H9 (cell line): ENCODE measurements at regions not wholly inside any gene's neighbourhood (a gene's known extent, or its start where the extent isn't known, plus 50 kb on each side); places are given as distances from the start of the nearest gene placed in this dataset.

Source experiments
- DNase-seq: peaks from one replicate; pipeline ENCODE4 v3.0.0-alpha.2; 2017
- H2AFZ ChIP-seq: one replicate; pipeline ENCODE4 v1.6.1; 2013; ENCODE audit warnings: mild to moderate bottlenecking, low read length, control low read depth, moderate library complexity
- H2AK5ac ChIP-seq: 2 replicates; pipeline ENCODE4 v1.6.1; 2013; ENCODE audit warnings: low read length, control low read depth, mixed read lengths; ENCODE audit not compliant: insufficient read length
- H2BK120ac ChIP-seq: one replicate; pipeline ENCODE4 v1.6.1; 2013; ENCODE audit warnings: low read depth, mild to moderate bottlenecking, low read length, control low read depth, inconsistent platforms; ENCODE audit not compliant: poor library complexity, severe bottlenecking
- H2BK12ac ChIP-seq: 2 replicates; pipeline ENCODE4 v1.6.1; 2013; ENCODE audit warnings: low read length, control low read depth, mixed read lengths, low read depth; ENCODE audit not compliant: insufficient read length
- H2BK15ac ChIP-seq: 2 replicates; pipeline ENCODE4 v1.6.1; 2013; ENCODE audit warnings: low read depth, low read length, control low read depth
- H2BK20ac ChIP-seq: one replicate; pipeline ENCODE4 v1.6.1; 2013; ENCODE audit warnings: low read depth, mild to moderate bottlenecking, low read length, control low read depth, inconsistent platforms; ENCODE audit not compliant: poor library complexity, severe bottlenecking
- H2BK5ac ChIP-seq: 2 replicates; pipeline ENCODE4 v1.6.1; 2013; ENCODE audit warnings: low read length, control low read depth, mixed read lengths; ENCODE audit not compliant: insufficient read length
- H3K14ac ChIP-seq: 2 replicates; pipeline ENCODE4 v1.6.1; 2013; ENCODE audit warnings: low read length, control low read depth; ENCODE audit not compliant: insufficient read depth
- H3K18ac ChIP-seq: 2 replicates; pipeline ENCODE4 v1.6.1; 2013; ENCODE audit warnings: low read depth, mild to moderate bottlenecking, mixed read lengths, low read length, control low read depth; ENCODE audit not compliant: insufficient read length
- H3K23ac ChIP-seq: 2 replicates; pipeline ENCODE4 v1.6.1; 2013; ENCODE audit warnings: low read length, control low read depth, mixed read lengths, low read depth; ENCODE audit not compliant: insufficient read length
- H3K23me2 ChIP-seq: 2 replicates; pipeline ENCODE4 v1.6.1; 2013; ENCODE audit warnings: low read depth, mild to moderate bottlenecking, mixed read lengths, low read length, control low read depth; ENCODE audit not compliant: insufficient read length, poor library complexity, severe bottlenecking
- H3K27ac ChIP-seq: 2 replicates; pipeline ENCODE4 v1.5.1; 2013; ENCODE audit warnings: low read length, control low read depth, mixed read lengths, low read depth; ENCODE audit not compliant: insufficient read length
- H3K27me3 ChIP-seq: 2 replicates; pipeline ENCODE4 v1.6.1; 2013; ENCODE audit warnings: low read length, control low read depth, inconsistent platforms; ENCODE audit not compliant: insufficient read depth
- H3K4ac ChIP-seq: 2 replicates; pipeline ENCODE4 v1.6.1; 2013; ENCODE audit warnings: low read depth, mild to moderate bottlenecking, control low read depth, inconsistent platforms, low read length, moderate library complexity
- H3K4me1 ChIP-seq: 2 replicates; pipeline ENCODE4 v1.6.1; 2013; ENCODE audit warnings: low read length, control low read depth, inconsistent platforms; ENCODE audit not compliant: insufficient read depth
- H3K4me2 ChIP-seq: 2 replicates; pipeline ENCODE4 v1.6.1; 2013; ENCODE audit warnings: low read length, control low read depth, mixed read lengths; ENCODE audit not compliant: insufficient read length, insufficient read depth
- H3K56ac ChIP-seq: 2 replicates; pipeline ENCODE4 v1.6.1; 2013; ENCODE audit warnings: low read depth, mild to moderate bottlenecking, mixed read lengths, low read length, control low read depth; ENCODE audit not compliant: insufficient read length
- H3K79me1 ChIP-seq: 2 replicates; pipeline ENCODE4 v1.6.1; 2013; ENCODE audit warnings: low read depth, mild to moderate bottlenecking, moderate library complexity, low read length, control low read depth, inconsistent platforms; ENCODE audit not compliant: insufficient read depth, poor library complexity, severe bottlenecking
- H3K79me2 ChIP-seq: 2 replicates; pipeline ENCODE4 v1.6.1; 2013; ENCODE audit warnings: low read length, control low read depth, inconsistent platforms; ENCODE audit not compliant: insufficient read depth
- H3K9ac ChIP-seq: 2 replicates; pipeline ENCODE4 v1.6.1; 2013; ENCODE audit warnings: low read length, control low read depth, mixed read lengths; ENCODE audit not compliant: insufficient read length; ENCODE audit errors: extremely low read depth
- H3K9me3 ChIP-seq: one replicate; pipeline ENCODE4 v1.6.1; 2013; ENCODE audit warnings: low read depth, low read length, inconsistent platforms; ENCODE audit not compliant: control insufficient read depth
- H3T11ph ChIP-seq: one replicate; pipeline ENCODE4 v1.6.1; 2013; ENCODE audit warnings: mild to moderate bottlenecking, low read length, control low read depth, inconsistent platforms
- H4K20me1 ChIP-seq: one replicate; pipeline ENCODE4 v1.6.1; 2013; ENCODE audit not compliant: control insufficient read depth, insufficient read length, insufficient read depth
- H4K5ac ChIP-seq: 2 replicates; pipeline ENCODE4 v1.6.1; 2013; ENCODE audit warnings: low read depth, mild to moderate bottlenecking, mixed read lengths, low read length, control low read depth; ENCODE audit not compliant: insufficient read length
- H4K8ac ChIP-seq: replicated peaks from 2 replicates; pipeline ENCODE4 v1.6.1; 2013; ENCODE audit warnings: low read length, control low read depth, mixed read lengths, low read depth; ENCODE audit not compliant: insufficient read length
- H4K91ac ChIP-seq: 2 replicates; pipeline ENCODE4 v1.6.1; 2013; ENCODE audit warnings: low read depth, mild to moderate bottlenecking, moderate library complexity, mixed read lengths, low read length, control low read depth; ENCODE audit not compliant: insufficient read length
- H3K27ac Mint-ChIP-seq, 3 experiments: 2 replicates in 2 of 3; 3 replicates in 1 of 3; pipeline ENCODE4 v1.8.0; 2020 to 2021; ENCODE audit warnings: mixed read lengths in 3 of 3, mild to moderate bottlenecking in 1 of 3, moderate library complexity in 1 of 3
- H3K27me3 Mint-ChIP-seq: 2 replicates; pipeline ENCODE4 v1.8.0; 2021; ENCODE audit warnings: low read depth, mild to moderate bottlenecking, moderate library complexity, mixed read lengths
- H3K36me3 Mint-ChIP-seq, 3 experiments: 2 replicates in 2 of 3; 3 replicates in 1 of 3; pipeline ENCODE4 v1.8.0; 2020 to 2021; ENCODE audit warnings: low read depth in 3 of 3, mixed read lengths in 3 of 3; ENCODE audit not compliant: insufficient read depth in 1 of 3
- H3K4me1 Mint-ChIP-seq, 2 experiments: 2 replicates each; pipeline ENCODE4 v1.8.0; 2020; ENCODE audit warnings: mixed read lengths in 2 of 2
- H3K4me3 Mint-ChIP-seq, 2 experiments: 2 replicates in 1 of 2; 3 replicates in 1 of 2; pipeline ENCODE4 v1.8.0; 2020 to 2021; ENCODE audit warnings: mild to moderate bottlenecking in 2 of 2, mixed read lengths in 2 of 2, moderate library complexity in 1 of 2
- H3K9me3 Mint-ChIP-seq, 2 experiments: 2 replicates in 1 of 2; 3 replicates in 1 of 2; pipeline ENCODE4 v1.8.0; 2020; ENCODE audit warnings: mild to moderate bottlenecking in 2 of 2, mixed read lengths in 2 of 2, moderate library complexity in 1 of 2
- WGBS: extraction: QIAGEN DNeasy Blood & Tissue Kit; methylation state at CpG from one replicate; pipeline ENCODE4 v1.1.7; 2013; ENCODE audit warnings: missing lambda C conversion rate, low lambda C conversion rate, mixed read lengths; ENCODE audit not compliant: insufficient read length; ENCODE audit errors: extremely low coverage; 5-methylcytosine and 5-hydroxymethylcytosine counted together
- TF ChIP-seq, protein P1 (sequence below): fragments of 200-600 bp; sonication (generic); conservative IDR thresholded peaks from 3 replicates; pipeline ENCODE4 v1.8.0; 2021; ENCODE audit warnings: antibody characterized with exemption, mild to moderate bottlenecking

DNA sequence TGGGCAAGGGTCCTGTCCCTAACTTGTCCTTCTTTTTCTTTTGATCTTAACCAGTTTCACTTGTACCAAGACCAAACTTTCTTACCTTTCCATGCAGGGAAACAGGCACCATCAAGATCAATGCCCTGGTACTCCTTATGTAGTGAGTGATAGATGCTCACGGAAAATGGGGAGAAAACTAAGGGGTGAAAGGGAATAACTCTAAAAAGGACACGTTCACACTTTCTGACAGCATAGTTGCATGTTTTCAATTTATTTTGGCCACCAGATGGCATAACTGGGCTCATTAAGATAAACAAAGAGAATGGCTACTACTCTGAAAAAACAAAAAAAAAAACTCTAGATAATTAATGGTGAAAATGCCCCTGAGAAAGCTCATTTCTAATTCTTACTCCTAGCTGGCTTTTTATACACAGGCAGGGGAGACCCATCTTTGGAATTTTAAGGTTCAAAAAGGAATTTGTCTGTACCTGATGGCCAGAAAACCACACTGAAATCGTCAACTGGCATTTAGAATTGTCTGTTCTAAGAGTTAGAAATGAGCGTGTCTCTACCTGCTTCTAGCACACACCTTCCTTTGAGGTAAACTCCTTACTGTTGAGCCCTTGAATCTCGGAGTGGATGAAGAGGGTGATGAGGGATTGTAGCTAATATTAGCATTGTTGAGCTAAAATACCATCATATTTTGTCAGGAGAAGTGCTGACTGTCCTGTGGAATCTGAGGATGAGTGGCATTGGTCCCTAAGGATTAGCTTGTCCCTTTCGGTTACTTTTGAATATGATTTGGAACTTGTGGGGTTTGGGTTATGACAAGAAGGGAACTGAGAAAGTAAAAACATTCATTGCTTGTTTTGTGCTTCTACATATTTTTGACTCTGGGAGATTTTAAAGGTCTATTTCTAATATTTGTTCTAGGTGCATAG lies 62.2 kb upstream of the DDR1 start:
- WGBS = no CpG with 5 or more reads among the region's 6 CpGs

More for the DNA sequence above, 62.2 kb upstream of the DDR1 start:
- Histone ChIP-seq H3K23me2 (no peaks in the 10 kb centered on the region), H2BK20ac (no peak overlapping the region), H2AFZ (no peak overlapping the region), H2BK5ac (no peak overlapping the region), H3K14ac (no peak overlapping the region), H4K20me1 (no peaks in the 10 kb centered on the region), H3K23ac (no peak overlapping the region), H3K18ac (no peak overlapping the region), H2AK5ac (no peak overlapping the region), H2BK120ac (no peak overlapping the region), H2BK15ac (no peak overlapping the region), H3K56ac (no peak overlapping the region), H4K8ac (no peak overlapping the region), H4K91ac (no peak overlapping the region), H4K5ac (no peak overlapping the region), H3K79me2 (no peaks in the 10 kb centered on the region), H3K4ac (no peak overlapping the region), H3K4me2 (no peak overlapping the region), H3K4me1 (no peaks in the 10 kb centered on the region), H3K9me3 (no peaks in the 10 kb centered on the region), H3K27me3 (no peaks in the 10 kb centered on the region), H3T11ph (no peak overlapping the region), H3K79me1 (no peaks in the 10 kb centered on the region), H2BK12ac (no peak overlapping the region), H3K27ac (no peak overlapping the region), H3K9ac (no peak overlapping the region)
- H3K27ac Mint-ChIP-seq = peak overlapping the region in 1 of 3 experiments; percentile 13; a peak in 2 of 7 replicates
- H3K4me1 Mint-ChIP-seq = peaks cover 11 to 19% of the 10 kb centered on the region in 2 experiments
- no peak for DNase-seq
- no peaks in the 10 kb centered on the region for H3K27me3 Mint-ChIP-seq
- no peak overlapping the region; a peak in 1 of 5 replicates for H3K4me3 Mint-ChIP-seq
- no peaks in the 10 kb centered on the region for H3K9me3 Mint-ChIP-seq
- H3K36me3 Mint-ChIP-seq = no peaks in the 10 kb centered on the region
- TF ChIP-seq, protein P1, sequence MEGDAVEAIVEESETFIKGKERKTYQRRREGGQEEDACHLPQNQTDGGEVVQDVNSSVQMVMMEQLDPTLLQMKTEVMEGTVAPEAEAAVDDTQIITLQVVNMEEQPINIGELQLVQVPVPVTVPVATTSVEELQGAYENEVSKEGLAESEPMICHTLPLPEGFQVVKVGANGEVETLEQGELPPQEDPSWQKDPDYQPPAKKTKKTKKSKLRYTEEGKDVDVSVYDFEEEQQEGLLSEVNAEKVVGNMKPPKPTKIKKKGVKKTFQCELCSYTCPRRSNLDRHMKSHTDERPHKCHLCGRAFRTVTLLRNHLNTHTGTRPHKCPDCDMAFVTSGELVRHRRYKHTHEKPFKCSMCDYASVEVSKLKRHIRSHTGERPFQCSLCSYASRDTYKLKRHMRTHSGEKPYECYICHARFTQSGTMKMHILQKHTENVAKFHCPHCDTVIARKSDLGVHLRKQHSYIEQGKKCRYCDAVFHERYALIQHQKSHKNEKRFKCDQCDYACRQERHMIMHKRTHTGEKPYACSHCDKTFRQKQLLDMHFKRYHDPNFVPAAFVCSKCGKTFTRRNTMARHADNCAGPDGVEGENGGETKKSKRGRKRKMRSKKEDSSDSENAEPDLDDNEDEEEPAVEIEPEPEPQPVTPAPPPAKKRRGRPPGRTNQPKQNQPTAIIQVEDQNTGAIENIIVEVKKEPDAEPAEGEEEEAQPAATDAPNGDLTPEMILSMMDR = peak; percentile 64
